ENCODE measurements at regions not wholly inside any gene's neighbourhood (a gene's known extent, or its start where the extent isn't known, plus 50 kb on each side); places are given as distances from the start of the nearest gene placed in this dataset.

- TF ChIP-seq PBX3 (IDR thresholded peaks at IDR 0.05), result no peak
- TF ChIP-seq BCL3 (IDR thresholded peaks at IDR 0.05), result no peak
- no peak for TF ChIP-seq CBX8 (IDR thresholded peaks at IDR 0.05)
- TF ChIP-seq EP300 (IDR thresholded peaks at IDR 0.05), result no peak
- no peak for TF ChIP-seq CTCF (IDR thresholded peaks at IDR 0.05)
- TF ChIP-seq RCOR1 (IDR thresholded peaks at IDR 0.05; ENCODE audit: low read depth, low read length), result no peak
- TF ChIP-seq POLR2A (IDR thresholded peaks at IDR 0.05; ENCODE audit: low read length), result no peak
- no peak for TF ChIP-seq SMC3 (IDR thresholded peaks at IDR 0.05)
- no peak for TF ChIP-seq CEBPB (IDR thresholded peaks at IDR 0.05)
- no peak for TF ChIP-seq EHF (CRISPR knock-in tag; IDR thresholded peaks at IDR 0.05)
- no peak for TF ChIP-seq JUN (IDR thresholded peaks at IDR 0.05)
- no peak for TF ChIP-seq PHF8 (IDR thresholded peaks at IDR 0.05; ENCODE audit: borderline replicate concordance, low read depth)
- no peak for TF ChIP-seq CHD2 (IDR thresholded peaks at IDR 0.05; ENCODE audit: low read length, partially characterized antibody)
- TF ChIP-seq FOSL2 (IDR thresholded peaks at IDR 0.05), result no peak
- TF ChIP-seq FOSL2 (CRISPR knock-in tag; IDR thresholded peaks at IDR 0.05), result no peak; the same call in 1 of the 2 replicates
Observed at GRCh38 chr3:164094546-164094945, 983.8 kb downstream of the SI start.

All from A549 (cell line).